DOHH2 (cell line): ENCODE measurements at regions not wholly inside any gene's neighbourhood (a gene's known extent, or its start where the extent isn't known, plus 50 kb on each side); places are given as distances from the start of the nearest gene placed in this dataset.

Source experiments
- H3F3A ChIP-seq: fragments of 200-600 bp; sonication (generic), shearing (Covaris generic); 2 replicates; pipeline ENCODE4 v1.6.0; 2016; ENCODE audit warnings: antibody characterized with exemption, mild to moderate bottlenecking; ENCODE audit not compliant: control insufficient read depth, insufficient read depth
- H3K27ac ChIP-seq: fragments of 200-600 bp; sonication (generic); 2 replicates; pipeline ENCODE4 v1.5.1; 2014; ENCODE audit warnings: low read depth, mild to moderate bottlenecking, low read length, moderate library complexity
- H3K27me3 ChIP-seq: fragments of 200-600 bp; sonication (generic); 2 replicates; pipeline ENCODE4 v1.6.1; 2014; ENCODE audit warnings: mild to moderate bottlenecking, low read length, mixed read lengths; ENCODE audit not compliant: control insufficient read depth
- H3K36me3 ChIP-seq: fragments of 200-600 bp; sonication (generic); 2 replicates; pipeline ENCODE4 v1.6.1; 2014; ENCODE audit warnings: mild to moderate bottlenecking, low read length, moderate library complexity, mixed read lengths; ENCODE audit not compliant: control insufficient read depth
- H3K4me1 ChIP-seq: fragments of 200-600 bp; sonication (generic); 2 replicates; pipeline ENCODE4 v1.6.1; 2014; ENCODE audit warnings: mild to moderate bottlenecking, low read length, mixed read lengths; ENCODE audit not compliant: control insufficient read depth
- H3K4me2 ChIP-seq: fragments of 200-600 bp; sonication (generic); 2 replicates; pipeline ENCODE4 v1.6.0; 2014; ENCODE audit warnings: mild to moderate bottlenecking, low read length, moderate library complexity
- H3K4me3 ChIP-seq: fragments of 200-600 bp; sonication (generic); 2 replicates; pipeline ENCODE4 v1.5.1; 2014; ENCODE audit warnings: mild to moderate bottlenecking, low read length, mixed read lengths
- H3K79me2 ChIP-seq: fragments of 200-600 bp; sonication (generic); 2 replicates; pipeline ENCODE4 v1.6.1; 2014; ENCODE audit warnings: mild to moderate bottlenecking, low read length, mixed read lengths; ENCODE audit not compliant: control insufficient read depth
- H3K9me2 ChIP-seq: fragments of 200-600 bp; sonication (generic); replicated peaks from 2 replicates; pipeline ENCODE4 v1.6.1; 2014; ENCODE audit warnings: mild to moderate bottlenecking, low read length, mixed read lengths; ENCODE audit not compliant: control insufficient read depth
- H3K9me3 ChIP-seq: fragments of 200-600 bp; sonication (generic); 2 replicates; pipeline ENCODE4 v1.6.1; 2014; ENCODE audit warnings: antibody characterized with exemption, low read length, mixed read lengths; ENCODE audit not compliant: control insufficient read depth, insufficient read depth
- H4K20me1 ChIP-seq: fragments of 200-600 bp; sonication (generic); 2 replicates; pipeline ENCODE4 v1.6.0; 2014; ENCODE audit warnings: low read depth, mild to moderate bottlenecking, antibody characterized with exemption, low read length, moderate library complexity; ENCODE audit not compliant: control insufficient read depth, insufficient read depth
- CTCF ChIP-seq: fragments of 200-600 bp; sonication (generic); IDR thresholded peaks from one replicate; pipeline ENCODE4 v1.5.1; 2014; ENCODE audit warnings: antibody characterized with exemption, mild to moderate bottlenecking, low read depth, low read length; ENCODE audit not compliant: poor library complexity, severe bottlenecking
- EZH2phosphoT487 ChIP-seq: fragments of 200-600 bp; sonication (generic); IDR thresholded peaks from 2 replicates; pipeline ENCODE4 v1.6.1; 2017; ENCODE audit warnings: borderline replicate concordance, mild to moderate bottlenecking, antibody characterized with exemption, low read length, moderate library complexity, mixed read lengths

GRCh38 chr7:41445432-41445831, 257.5 kb downstream of the INHBA start:
- H3K36me3 ChIP-seq, result no peaks in the 10 kb centered on the region
- no peaks in the 10 kb centered on the region for H3F3A ChIP-seq
- no peak for TF ChIP-seq CTCF
- TF ChIP-seq EZH2phosphoT487, result no peak
- H3K27ac ChIP-seq, result no peak overlapping the region
- no peaks in the 10 kb centered on the region for H3K9me3 ChIP-seq
- no peak overlapping the region for H3K4me3 ChIP-seq
- H4K20me1 ChIP-seq, result no peaks in the 10 kb centered on the region
- no peaks in the 10 kb centered on the region for H3K79me2 ChIP-seq
- H3K4me2 ChIP-seq, result no peak overlapping the region
- H3K27me3 ChIP-seq, result no peaks in the 10 kb centered on the region
- no peaks in the 10 kb centered on the region for H3K4me1 ChIP-seq
- H3K9me2 ChIP-seq, result no peaks in the 10 kb centered on the region

GRCh38 chr7:41439515-41439879, 263.4 kb downstream of the INHBA start:
- H3K4me2 ChIP-seq, result no peak overlapping the region
- TF ChIP-seq CTCF, result no peak
- TF ChIP-seq EZH2phosphoT487, result no peak
- no peaks in the 10 kb centered on the region for H4K20me1 ChIP-seq
- H3K9me3 ChIP-seq, result peaks cover 8% of the 10 kb centered on the region
- H3K27me3 ChIP-seq, result no peaks in the 10 kb centered on the region
- H3K36me3 ChIP-seq, result no peaks in the 10 kb centered on the region
- H3K4me3 ChIP-seq, result no peak overlapping the region
- H3F3A ChIP-seq, result no peaks in the 10 kb centered on the region
- H3K4me1 ChIP-seq, result no peaks in the 10 kb centered on the region
- H3K9me2 ChIP-seq, result no peaks in the 10 kb centered on the region
- no peak overlapping the region for H3K27ac ChIP-seq
- no peaks in the 10 kb centered on the region for H3K79me2 ChIP-seq

DNA sequence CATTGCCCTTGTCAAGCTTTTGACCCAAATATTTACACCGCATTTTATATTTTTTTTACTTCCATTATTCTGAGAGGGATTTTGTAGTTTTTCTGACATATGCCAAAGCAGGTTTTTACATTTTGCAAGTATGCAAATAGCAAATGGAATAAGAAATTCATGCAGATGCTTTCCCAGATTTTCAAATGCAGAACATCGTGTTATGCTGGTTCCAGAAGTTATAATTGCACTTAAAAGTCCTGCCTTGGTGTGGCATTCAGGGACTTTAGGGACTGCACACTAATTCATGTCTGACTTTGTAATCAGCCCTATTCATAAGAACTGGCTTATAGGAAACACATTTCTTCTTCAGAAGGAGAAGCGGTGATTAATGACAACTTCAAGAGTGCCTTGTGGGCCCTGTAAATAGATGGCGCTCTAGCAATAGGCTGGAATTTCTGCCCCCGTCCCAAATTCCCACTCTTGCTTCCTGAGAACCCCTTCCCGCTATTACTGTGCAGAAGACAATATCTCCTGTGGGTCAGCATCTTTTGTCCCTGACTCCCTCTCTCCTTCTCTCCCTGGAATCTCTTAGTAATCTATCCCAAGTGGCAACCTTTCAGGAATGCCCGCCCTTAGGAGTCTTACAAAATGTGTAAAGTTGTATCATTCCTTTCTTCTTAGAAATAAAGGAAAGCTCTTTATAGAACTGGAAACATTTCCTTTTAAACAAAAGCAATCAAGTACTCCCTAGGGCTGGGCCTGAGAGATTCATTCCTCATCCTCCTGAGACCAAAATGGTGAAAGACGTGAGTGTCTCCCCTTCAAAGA, 264.0 kb downstream of the INHBA start:
- Histone ChIP-seq H3K9me3 (peaks cover 12% of the 10 kb centered on the region), H3K27me3 (no peaks in the 10 kb centered on the region), H3K36me3 (no peaks in the 10 kb centered on the region), H3K4me2 (no peak overlapping the region), H3K79me2 (no peaks in the 10 kb centered on the region), H3K27ac (no peak overlapping the region), H3F3A (no peaks in the 10 kb centered on the region), H3K4me3 (no peak overlapping the region), H3K4me1 (no peaks in the 10 kb centered on the region), H3K9me2 (no peaks in the 10 kb centered on the region), H4K20me1 (no peaks in the 10 kb centered on the region)
- TF ChIP-seq EZH2phosphoT487 (no peak), CTCF (no peak)
